ENCODE measurements at regions not wholly inside any gene's neighbourhood (a gene's known extent, or its start where the extent isn't known, plus 50 kb on each side); places are given as distances from the start of the nearest gene placed in this dataset.

- TF ChIP-seq EP300 (conservative IDR thresholded peaks at IDR 0.05; ENCODE audit: poor library complexity, severe bottlenecking) (no peak), REST (IDR thresholded peaks at IDR 0.05; ENCODE audit: borderline replicate concordance) (no peak), POLR2AphosphoS5 (IDR thresholded peaks at IDR 0.05) (no peak), CTCF (IDR thresholded peaks at IDR 0.05; ENCODE audit: poor library complexity, severe bottlenecking) (no peak)
Measured at GRCh38 chr2:37870829-37871228, 54.3 kb upstream of the RMDN2 start.

All from neural cell (in vitro differentiated cells).